Left renal pelvis (tissue), 4 donors: ENCODE measurements at regions not wholly inside any gene's neighbourhood (a gene's known extent, or its start where the extent isn't known, plus 50 kb on each side); places are given as distances from the start of the nearest gene placed in this dataset.

Source experiments
- DNase-seq, 4 donors: peaks; one replicate each; pipeline ENCODE4 v3.0.0-alpha.2; 2013; ENCODE audit warnings: low read depth in 4 of 4, low spot score in 3 of 4

DNA sequence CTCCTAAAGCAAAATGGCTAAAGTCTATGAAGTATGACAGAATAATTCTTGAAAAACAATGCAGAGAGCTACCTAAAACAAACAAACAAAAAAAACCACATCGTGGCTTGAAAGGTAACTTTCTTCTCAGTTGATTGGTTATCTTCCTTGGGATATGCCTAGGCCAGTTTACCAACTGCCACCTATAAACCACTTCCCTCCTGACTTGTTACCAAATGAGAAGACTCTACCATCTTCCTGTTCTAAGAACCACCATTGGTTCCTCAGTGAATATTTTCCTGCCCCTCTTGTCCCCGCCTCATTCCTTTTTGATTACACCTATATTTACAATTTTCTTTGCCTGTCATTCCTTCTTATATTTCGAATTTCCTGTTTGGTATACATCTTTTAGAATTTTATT is 336.6 kb downstream of the SIPA1L2 start:
- DNase-seq = no peak

DNA sequence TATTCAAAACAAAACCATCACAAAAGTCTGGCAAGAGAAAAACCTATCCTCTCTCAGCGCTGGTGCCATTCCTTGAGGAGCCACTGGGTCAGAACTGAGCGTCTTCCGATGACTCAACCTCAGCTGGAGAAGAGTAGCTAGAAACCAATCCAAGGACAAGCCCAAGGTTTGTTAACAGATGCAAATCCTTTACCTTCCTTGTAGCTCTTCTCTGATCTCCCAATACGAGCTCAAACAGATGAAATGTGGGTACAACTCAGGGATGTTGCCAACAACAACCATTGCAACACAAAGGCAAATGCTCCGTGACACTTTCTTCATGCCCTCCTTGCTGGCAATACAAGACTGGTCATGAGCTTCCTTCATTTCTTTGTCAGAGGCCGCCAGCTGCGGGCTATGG is 337.1 kb downstream of the SIPA1L2 start:
- no peak for DNase-seq

GRCh38 chr1:232292239-232292638 is 337.7 kb downstream of the SIPA1L2 start:
- no peak for DNase-seq

- no peak for DNase-seq
These were observed 338.3 kb downstream of the SIPA1L2 start for GRCh38 chr1:232291681-232292080.

DNA sequence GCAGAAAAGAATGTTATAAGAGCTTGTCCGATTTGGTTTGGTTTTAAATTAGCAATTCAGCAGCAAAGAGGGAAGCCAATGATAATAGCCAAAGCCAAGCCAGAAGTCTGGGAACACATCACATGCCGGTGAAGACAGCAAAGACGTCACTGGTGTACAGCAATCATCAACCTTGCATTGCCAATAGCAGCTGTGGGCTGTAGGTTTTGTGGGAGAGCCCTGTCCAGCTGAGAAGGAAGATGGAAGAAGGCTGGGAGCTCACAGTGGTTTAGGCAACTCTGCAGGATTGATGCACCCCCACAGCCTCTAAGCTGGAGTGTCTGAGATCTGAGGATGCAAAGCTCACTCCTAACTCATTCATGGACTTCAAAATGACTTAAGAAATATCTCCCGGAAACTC is 338.7 kb downstream of the SIPA1L2 start:
- no peak for DNase-seq

DNA sequence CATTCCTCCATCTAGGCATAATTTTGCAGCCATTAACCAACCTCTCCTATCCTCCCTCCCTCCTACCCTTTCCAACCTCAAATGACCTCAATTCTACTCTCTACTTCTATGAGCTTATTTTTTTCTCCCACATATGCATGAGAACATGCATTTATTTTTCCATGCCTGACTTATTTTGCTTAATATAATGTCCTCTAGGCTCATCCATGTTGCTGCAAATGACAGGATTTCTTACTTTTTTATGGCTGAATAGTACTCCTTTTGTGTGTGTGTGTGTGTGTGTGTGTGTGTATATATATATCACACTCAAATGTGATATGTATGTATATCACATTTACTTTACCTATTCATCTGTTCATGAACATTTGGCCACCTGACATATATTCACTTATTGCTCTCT is 339.4 kb downstream of the SIPA1L2 start:
- DNase-seq = no peak

DNA sequence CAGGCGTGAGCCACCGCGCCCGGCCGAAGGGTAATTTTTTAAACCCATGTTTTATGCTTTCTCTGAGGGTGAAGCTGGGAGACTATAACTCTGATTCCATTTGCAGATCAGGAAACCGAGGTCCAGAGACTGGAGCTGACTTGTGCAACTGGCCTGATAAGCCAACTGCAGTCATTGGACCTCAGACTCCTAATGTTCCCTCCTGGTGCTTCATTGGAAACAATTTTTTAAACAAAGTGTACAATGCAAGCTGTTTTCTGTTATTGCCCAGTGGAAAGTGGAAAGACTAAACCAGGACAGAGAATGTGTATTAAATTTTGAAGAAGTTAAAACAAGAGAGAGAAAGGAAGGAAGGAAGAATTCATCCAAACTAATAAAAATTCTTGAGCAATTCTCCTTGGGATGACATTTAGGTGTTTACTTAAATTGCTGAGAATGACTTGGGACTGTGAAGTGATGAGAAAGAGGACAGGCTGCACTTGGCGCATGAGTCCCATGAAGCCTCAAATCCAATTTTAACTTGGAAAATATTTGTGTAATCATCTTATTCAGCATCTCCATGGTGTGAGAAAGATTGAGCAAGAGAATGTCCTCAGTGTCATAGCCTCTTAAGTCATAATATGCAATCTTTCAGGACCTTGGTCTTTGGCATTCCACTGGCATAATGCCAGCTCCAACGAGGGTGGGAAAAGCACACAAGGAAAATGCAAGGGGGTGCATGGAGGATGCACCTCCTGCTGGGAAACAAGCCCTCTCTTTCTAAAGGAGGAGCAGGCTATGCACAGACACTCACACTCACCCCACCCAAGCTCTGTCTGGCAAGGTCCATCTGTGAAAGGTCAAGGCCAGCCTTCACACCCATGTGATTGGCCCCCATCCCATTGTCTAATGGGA is 342.0 kb downstream of the SIPA1L2 start:
- DNase-seq = no peak

DNA sequence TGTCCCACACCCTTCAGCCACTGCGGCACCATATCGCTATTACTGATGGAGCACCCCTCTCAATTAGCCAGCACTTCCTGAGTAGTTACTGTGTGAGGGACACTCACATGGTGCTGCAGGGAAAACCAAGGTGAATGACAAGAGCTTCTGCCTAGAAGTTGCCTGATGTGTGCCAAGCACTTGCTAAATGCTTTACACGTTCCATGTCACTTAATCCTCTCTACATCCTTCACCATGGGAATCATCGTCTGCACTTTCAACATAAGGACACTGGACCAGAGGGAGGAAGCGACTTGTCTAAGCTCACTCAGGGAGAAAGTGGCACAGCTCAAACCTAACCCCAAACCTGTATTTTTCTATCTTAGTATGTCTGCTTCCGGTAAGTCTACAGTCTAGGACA is 344.8 kb downstream of the SIPA1L2 start:
- no peak for DNase-seq

GRCh38 chr1:232283864-232284263 is 346.1 kb downstream of the SIPA1L2 start:
- no peak for DNase-seq

GRCh38 chr1:232282498-232282897 is 347.4 kb downstream of the SIPA1L2 start:
- DNase-seq = no peak

DNA sequence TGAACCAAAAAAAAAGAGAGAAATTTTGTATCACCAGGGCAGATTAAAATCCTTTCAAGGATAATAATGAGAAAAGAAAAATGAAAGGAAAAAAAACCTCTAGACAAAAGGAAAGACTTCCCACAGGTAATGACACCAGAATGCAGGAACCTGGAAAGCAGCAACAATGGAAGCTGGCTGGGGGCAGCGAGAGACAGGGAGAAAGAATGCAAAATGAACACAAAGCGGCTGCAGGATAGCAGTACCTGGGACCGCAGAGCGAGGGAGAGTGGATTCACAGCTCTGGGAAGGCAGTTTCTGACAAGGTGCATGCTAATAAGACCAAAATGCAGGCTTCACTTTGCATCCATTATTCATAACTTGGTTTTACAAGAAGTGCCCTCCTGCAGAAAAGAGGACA is 349.0 kb downstream of the SIPA1L2 start:
- DNase-seq = no peak

DNA sequence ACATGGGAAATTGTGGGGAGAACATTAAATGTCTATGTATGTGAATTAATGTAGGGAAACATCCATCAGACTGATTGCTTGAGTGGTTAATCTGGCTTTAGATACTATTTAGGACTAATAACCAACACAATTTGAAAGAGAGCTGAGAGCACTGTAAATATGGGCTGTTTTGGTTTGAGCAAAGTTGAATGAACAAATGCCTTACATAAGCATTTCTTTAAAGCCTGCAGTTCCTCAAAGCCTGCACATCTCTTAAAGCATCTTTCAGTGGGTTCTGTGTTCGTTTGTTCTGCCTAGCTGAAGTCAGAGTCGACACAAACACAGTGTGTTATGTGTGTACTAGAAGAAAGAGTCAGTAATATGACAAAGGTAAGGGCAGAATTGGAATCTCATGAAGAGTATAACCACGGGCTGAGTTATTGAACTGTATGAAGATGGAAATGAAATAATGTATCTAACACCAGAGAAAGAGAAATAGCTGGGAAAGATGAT is 350.0 kb downstream of the SIPA1L2 start:
- no peak for DNase-seq

DNA sequence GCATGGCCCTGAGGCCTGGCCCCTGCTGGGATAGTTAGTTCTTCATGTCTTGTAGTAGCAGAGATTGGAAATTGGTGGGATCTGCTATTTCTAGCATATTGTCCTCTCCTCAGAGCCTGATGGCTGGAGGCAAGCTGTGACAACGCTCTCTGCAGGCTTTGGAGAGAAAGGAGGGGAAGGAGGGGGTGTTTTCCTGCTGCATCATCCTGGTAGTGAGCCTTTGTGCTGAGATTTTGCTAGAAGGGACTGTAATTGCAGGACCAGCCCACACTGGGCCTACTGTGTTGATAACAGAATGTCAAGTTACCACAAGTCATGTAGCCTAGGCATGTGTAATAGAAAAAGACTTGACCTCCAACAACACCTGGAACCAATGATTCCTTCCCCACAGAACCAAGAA is 351.0 kb downstream of the SIPA1L2 start:
- no peak for DNase-seq

DNA sequence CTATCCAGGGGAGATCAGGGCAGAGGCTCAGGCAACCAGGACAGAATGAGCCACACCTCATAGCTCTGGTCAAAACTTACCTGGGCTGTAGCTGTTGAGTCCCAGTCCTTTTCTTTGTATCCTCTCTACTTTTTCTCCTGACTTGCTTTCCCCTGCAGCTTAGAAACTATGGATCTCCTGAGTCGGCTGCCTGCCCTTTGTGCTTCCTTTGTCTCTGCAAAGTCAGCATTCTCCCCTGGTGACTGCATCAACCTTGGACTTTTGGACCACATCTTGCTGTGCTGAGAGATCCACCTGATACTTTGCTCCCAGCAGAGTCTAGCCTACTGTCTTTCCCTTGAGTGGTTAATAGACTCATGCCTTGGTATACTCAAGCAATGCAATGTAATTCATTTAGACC is 353.3 kb downstream of the SIPA1L2 start:
- DNase-seq = no peak

GRCh38 chr1:232274999-232275710 is 354.8 kb downstream of the SIPA1L2 start:
- DNase-seq = no peak

- DNase-seq = no peak
These were observed 355.6 kb downstream of the SIPA1L2 start for GRCh38 chr1:232274236-232274855.

DNA sequence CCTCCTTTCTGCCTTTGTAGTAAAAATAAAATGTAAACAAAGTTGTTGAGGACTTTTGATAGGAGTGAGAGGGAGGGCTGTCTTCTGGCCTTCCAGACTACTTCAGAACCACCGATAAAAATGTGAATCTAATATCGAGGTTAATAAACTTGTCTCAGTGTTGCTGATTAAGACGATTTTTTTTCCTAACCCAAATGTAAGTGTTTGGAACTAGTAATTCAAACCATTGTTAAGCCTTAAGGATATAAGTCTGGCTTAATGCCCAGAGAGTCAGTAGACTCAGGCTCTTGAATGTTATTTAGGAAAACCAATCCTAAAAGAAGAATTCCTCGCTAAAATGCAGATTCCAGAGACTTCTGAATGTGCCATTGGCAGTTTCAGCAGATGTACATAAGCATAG is 356.9 kb downstream of the SIPA1L2 start:
- no peak for DNase-seq

DNA sequence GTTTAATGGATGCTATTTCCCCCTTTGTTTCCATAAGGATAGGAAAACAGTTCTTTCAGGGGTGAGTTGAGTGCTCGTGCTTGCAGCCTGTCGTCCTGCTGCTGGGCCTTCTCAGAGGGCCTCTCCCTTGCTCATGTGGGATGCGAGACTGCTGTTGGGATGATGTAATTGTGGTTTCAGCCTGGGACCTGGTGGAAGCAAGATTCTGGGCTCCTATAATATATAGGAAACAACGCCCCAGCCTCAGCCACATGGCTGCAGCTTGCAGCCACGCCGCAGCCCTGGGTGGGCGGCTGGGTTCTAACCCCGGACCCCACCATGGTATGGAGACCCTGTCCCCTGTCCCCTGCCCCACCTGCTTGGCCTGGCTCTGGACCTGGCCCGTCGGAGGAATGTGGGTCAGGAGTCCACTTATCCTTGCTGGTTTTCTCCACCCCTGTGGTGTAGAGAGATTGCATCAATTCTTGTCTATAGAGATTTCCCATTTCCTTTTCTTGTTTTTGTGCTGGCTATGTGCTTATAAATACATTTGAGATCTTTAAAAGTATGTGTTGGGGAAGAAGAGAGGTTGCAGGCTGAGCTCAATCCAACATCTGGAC is 357.8 kb downstream of the SIPA1L2 start:
- no peak for DNase-seq

DNA sequence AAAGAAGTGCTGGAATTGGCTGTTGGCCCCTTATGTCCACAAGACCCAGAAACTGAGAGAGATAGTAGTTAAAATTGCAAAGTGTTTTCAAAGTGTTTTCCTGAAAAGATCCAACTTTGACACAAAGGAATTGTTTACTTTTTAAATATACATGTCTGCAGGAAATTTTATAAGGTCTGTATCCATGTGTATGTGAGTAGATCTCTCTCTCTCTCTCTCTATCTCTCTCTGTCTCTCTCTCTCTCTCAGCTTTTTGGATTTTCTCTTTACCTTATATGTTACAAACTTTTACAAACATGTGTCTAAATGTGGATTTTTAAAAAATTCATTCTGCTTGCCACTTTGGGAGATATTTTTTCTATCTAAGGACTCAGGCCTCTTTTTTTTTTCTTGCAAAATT is 358.6 kb downstream of the SIPA1L2 start:
- no peak for DNase-seq

DNA sequence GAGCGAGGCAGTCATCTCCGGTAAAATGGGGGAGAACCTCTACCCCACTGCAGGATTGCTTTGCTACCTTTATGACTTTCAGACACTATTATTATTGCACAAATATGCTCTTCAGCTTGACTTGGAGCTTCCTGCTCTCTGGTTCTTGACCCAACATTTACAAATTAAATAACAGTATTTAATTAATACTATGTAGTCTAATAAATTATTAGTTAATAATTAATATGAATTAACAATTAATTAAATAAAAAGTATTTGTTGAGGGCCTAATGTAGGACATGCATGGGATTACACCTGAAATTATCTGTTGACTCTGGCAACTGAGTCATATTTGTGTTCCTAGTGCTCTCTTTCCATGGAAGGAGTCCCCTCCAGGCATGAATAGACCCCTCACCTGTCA is 359.9 kb downstream of the SIPA1L2 start:
- no peak for DNase-seq
